HL-60 (cell line): ENCODE measurements at regions not wholly inside any gene's neighbourhood (a gene's known extent, or its start where the extent isn't known, plus 50 kb on each side); places are given as distances from the start of the nearest gene placed in this dataset.

Source experiments
- CTCF ChIP-seq: IDR thresholded peaks from one replicate; pipeline ENCODE4 v1.5.1; 2011; ENCODE audit warnings: low read length, control low read depth, inconsistent platforms; ENCODE audit not compliant: insufficient read depth
- GABPA ChIP-seq: IDR thresholded peaks from 2 replicates; pipeline ENCODE4 v1.6.1; 2012; ENCODE audit warnings: low read depth
- POLR2AphosphoS5 ChIP-seq: IDR thresholded peaks from 2 replicates; pipeline ENCODE4 v1.6.1; 2012; ENCODE audit warnings: low read depth
- TF ChIP-seq, protein P1 (sequence below): IDR thresholded peaks from 2 replicates; pipeline ENCODE4 v1.6.1; 2012; ENCODE audit warnings: low read depth; ENCODE audit not compliant: insufficient replicate concordance

GRCh38 chr15:46795685-46796084 is 921.6 kb upstream of the SEMA6D start:
- TF ChIP-seq, protein P1, sequence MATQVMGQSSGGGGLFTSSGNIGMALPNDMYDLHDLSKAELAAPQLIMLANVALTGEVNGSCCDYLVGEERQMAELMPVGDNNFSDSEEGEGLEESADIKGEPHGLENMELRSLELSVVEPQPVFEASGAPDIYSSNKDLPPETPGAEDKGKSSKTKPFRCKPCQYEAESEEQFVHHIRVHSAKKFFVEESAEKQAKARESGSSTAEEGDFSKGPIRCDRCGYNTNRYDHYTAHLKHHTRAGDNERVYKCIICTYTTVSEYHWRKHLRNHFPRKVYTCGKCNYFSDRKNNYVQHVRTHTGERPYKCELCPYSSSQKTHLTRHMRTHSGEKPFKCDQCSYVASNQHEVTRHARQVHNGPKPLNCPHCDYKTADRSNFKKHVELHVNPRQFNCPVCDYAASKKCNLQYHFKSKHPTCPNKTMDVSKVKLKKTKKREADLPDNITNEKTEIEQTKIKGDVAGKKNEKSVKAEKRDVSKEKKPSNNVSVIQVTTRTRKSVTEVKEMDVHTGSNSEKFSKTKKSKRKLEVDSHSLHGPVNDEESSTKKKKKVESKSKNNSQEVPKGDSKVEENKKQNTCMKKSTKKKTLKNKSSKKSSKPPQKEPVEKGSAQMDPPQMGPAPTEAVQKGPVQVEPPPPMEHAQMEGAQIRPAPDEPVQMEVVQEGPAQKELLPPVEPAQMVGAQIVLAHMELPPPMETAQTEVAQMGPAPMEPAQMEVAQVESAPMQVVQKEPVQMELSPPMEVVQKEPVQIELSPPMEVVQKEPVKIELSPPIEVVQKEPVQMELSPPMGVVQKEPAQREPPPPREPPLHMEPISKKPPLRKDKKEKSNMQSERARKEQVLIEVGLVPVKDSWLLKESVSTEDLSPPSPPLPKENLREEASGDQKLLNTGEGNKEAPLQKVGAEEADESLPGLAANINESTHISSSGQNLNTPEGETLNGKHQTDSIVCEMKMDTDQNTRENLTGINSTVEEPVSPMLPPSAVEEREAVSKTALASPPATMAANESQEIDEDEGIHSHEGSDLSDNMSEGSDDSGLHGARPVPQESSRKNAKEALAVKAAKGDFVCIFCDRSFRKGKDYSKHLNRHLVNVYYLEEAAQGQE, result no peak
- no peak for TF ChIP-seq GABPA
- TF ChIP-seq CTCF, result no peak
- no peak for TF ChIP-seq POLR2AphosphoS5
